ENCODE measurements at regions not wholly inside any gene's neighbourhood (a gene's known extent, or its start where the extent isn't known, plus 50 kb on each side); places are given as distances from the start of the nearest gene placed in this dataset.
A peak's percentile ranks its signal among the peaks of the same experiment; 100 is the strongest.

- 0% methylated on average over 1 of the region's 1 CpG for whole genome bisulfite sequencing (ENCODE audit: low lambda C conversion rate)
- Histone ChIP-seq H3K9me2 (no peaks in the 10 kb centered on the region), H3K9ac (no peak overlapping the region), H4K20me1 (ENCODE audit: insufficient read depth) (no peaks in the 10 kb centered on the region), H3K27ac (ENCODE audit: low read depth in 2 of 2, low read length in 1 of 2) (no peak overlapping the region), H3K4me2 (no peak overlapping the region), H3F3A (replicated peaks; ENCODE audit: insufficient read depth) (no peaks in the 10 kb centered on the region), H2AFZ (ENCODE audit: low read depth) (no peak overlapping the region), H3K9me3 (no peaks in the 10 kb centered on the region), H3K4me3 (ENCODE audit: low read depth in 2 of 2, low read length in 1 of 2) (no peak overlapping the region), H3K27me3 (ENCODE audit: insufficient read depth) (no peaks in the 10 kb centered on the region), H3K36me3 (replicated peaks in 1 of 2; ENCODE audit: control insufficient read depth in 1 of 2, insufficient read depth in 2 of 2, low read length in 1 of 2) (no peaks in the 10 kb centered on the region), H3K4me1 (ENCODE audit: control insufficient read depth in 1 of 2, insufficient read depth in 2 of 2, low read depth in 1 of 2, low read length in 1 of 2) (no peaks in the 10 kb centered on the region), H3K79me2 (ENCODE audit: insufficient read depth) (no peaks in the 10 kb centered on the region)
- no peak for DNase-seq
- ChIA-PET CTCF (interaction anchor here (1.2 to 4.2 kb wide), 2 partner anchors 664 to 797 kb away, joined by 3 to 44 read pairs; no protein-coding TSS in a partner anchor), POLR2A (no interaction called here)
- no peak for TF ChIP-seq JUND (IDR thresholded peaks at IDR 0.05)
- no peak for TF ChIP-seq FOXJ3 (CRISPR knock-in tag; IDR thresholded peaks at IDR 0.05)
- TF ChIP-seq YY1 (IDR thresholded peaks at IDR 0.05; ENCODE audit: low read depth), result no peak
These were observed 59.7 kb upstream of the MAX start for GRCh38 chr14:65162031-65162430.

- no peaks in the 10 kb centered on the region for H3F3A ChIP-seq (replicated peaks; ENCODE audit: insufficient read depth)
- ChIA-PET CTCF (interaction anchor here (0.6 to 4.4 kb wide), 57 partner anchors 9 to 1239 kb away, joined by 3 to 54 read pairs (median 4); partner anchors contain the start of genes FNTB and FUT8), POLR2A (interaction anchor here (0.8 to 1.0 kb wide), 2 partner anchors 247 to 660 kb away, joined by 3 read pairs; no protein-coding TSS in a partner anchor)
- H3K9me3 ChIP-seq, result no peaks in the 10 kb centered on the region
- peak; percentile 63 for DNase-seq
- H4K20me1 ChIP-seq (ENCODE audit: insufficient read depth), result no peaks in the 10 kb centered on the region
- H2AFZ ChIP-seq (ENCODE audit: low read depth), result no peak overlapping the region
- WGBS (ENCODE audit: low lambda C conversion rate), result 36% methylated on average over 6 of the region's 6 CpGs
- no peaks in the 10 kb centered on the region for H3K79me2 ChIP-seq (ENCODE audit: insufficient read depth)
- no peak overlapping the region for H3K4me2 ChIP-seq
- TF ChIP-seq CTCF (IDR thresholded peaks at IDR 0.05) (peak; percentile 88), RAD21 (IDR thresholded peaks at IDR 0.05; ENCODE audit: low read length) (peak; percentile 93), NFIC (IDR thresholded peaks at IDR 0.05; ENCODE audit: borderline replicate concordance) (no peak), SMC3 (IDR thresholded peaks at IDR 0.05; ENCODE audit: low read depth, low read length) (peak; percentile 67)
- no peak overlapping the region for H3K27ac ChIP-seq (ENCODE audit: low read depth in 2 of 2, low read length in 1 of 2)
- H3K4me3 ChIP-seq (ENCODE audit: low read depth in 2 of 2, low read length in 1 of 2), result peak overlapping the region in 1 of 2 experiments; percentile 25; a peak in 1 of 4 replicates
- no peaks in the 10 kb centered on the region for H3K36me3 ChIP-seq (replicated peaks in 1 of 2; ENCODE audit: control insufficient read depth in 1 of 2, insufficient read depth in 2 of 2, low read length in 1 of 2)
- H3K4me1 ChIP-seq (ENCODE audit: control insufficient read depth in 1 of 2, insufficient read depth in 2 of 2, low read depth in 1 of 2, low read length in 1 of 2), result no peaks in the 10 kb centered on the region
- no peak overlapping the region for H3K9ac ChIP-seq
- no peaks in the 10 kb centered on the region for H3K9me2 ChIP-seq
- H3K27me3 ChIP-seq (ENCODE audit: insufficient read depth), result no peaks in the 10 kb centered on the region
These were observed 61.9 kb upstream of the MAX start for GRCh38 chr14:65164068-65164824.

- ChIA-PET POLR2A (interaction anchor here (0.8 to 1.0 kb wide), 2 partner anchors 247 to 660 kb away, joined by 3 read pairs; no protein-coding TSS in a partner anchor), CTCF (interaction anchor here (0.6 to 4.4 kb wide), 51 partner anchors 10 to 1239 kb away, joined by 3 to 54 read pairs (median 4); partner anchors contain the start of genes FNTB and FUT8)
- Histone ChIP-seq H3K4me2 (no peak overlapping the region), H3K4me3 (ENCODE audit: low read depth in 2 of 2, low read length in 1 of 2) (no peak overlapping the region), H4K20me1 (ENCODE audit: insufficient read depth) (no peaks in the 10 kb centered on the region), H3F3A (replicated peaks; ENCODE audit: insufficient read depth) (no peaks in the 10 kb centered on the region), H3K9me2 (no peaks in the 10 kb centered on the region), H3K27ac (ENCODE audit: low read depth in 2 of 2, low read length in 1 of 2) (no peak overlapping the region), H3K27me3 (ENCODE audit: insufficient read depth) (no peaks in the 10 kb centered on the region), H3K36me3 (replicated peaks in 1 of 2; ENCODE audit: control insufficient read depth in 1 of 2, insufficient read depth in 2 of 2, low read length in 1 of 2) (no peaks in the 10 kb centered on the region), H3K9ac (no peak overlapping the region), H3K4me1 (ENCODE audit: control insufficient read depth in 1 of 2, insufficient read depth in 2 of 2, low read depth in 1 of 2, low read length in 1 of 2) (no peaks in the 10 kb centered on the region), H3K79me2 (ENCODE audit: insufficient read depth) (no peaks in the 10 kb centered on the region), H2AFZ (ENCODE audit: low read depth) (no peak overlapping the region), H3K9me3 (no peaks in the 10 kb centered on the region)
- TF ChIP-seq RXRA (IDR thresholded peaks at IDR 0.05; ENCODE audit: borderline replicate concordance, low read depth), result no peak
- WGBS (ENCODE audit: low lambda C conversion rate), result 90% methylated on average over 2 of the region's 3 CpGs
- DNase-seq, result no peak
These were observed 62.5 kb upstream of the MAX start for GRCh38 chr14:65164825-65165135.

Measured in SK-N-SH (cell line).